ENCODE measurements at regions not wholly inside any gene's neighbourhood (a gene's known extent, or its start where the extent isn't known, plus 50 kb on each side); places are given as distances from the start of the nearest gene placed in this dataset.

DNA sequence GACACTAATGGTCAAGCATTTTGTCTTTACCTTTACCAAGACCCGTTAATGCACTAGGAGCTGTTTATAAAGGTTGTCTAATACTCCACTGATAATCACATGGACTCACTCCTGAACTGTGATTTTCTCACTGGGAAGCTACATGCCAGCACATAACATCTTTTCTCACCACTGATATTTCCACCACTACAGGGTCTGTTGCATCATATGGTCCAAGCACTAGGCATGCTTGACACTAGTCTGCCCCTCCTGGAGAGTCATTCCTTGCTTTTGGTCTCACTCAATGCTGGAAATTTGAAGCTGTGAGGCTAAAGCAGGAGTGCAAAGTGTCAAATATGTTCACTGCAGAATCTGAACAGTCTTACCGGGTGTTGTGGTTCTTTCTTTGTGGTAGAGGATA, 1576.8 kb downstream of the CDH8 start:
- TF ChIP-seq EZH2 (IDR thresholded peaks at IDR 0.05; ENCODE audit: borderline replicate concordance), result no peak
- TF ChIP-seq, protein P1, sequence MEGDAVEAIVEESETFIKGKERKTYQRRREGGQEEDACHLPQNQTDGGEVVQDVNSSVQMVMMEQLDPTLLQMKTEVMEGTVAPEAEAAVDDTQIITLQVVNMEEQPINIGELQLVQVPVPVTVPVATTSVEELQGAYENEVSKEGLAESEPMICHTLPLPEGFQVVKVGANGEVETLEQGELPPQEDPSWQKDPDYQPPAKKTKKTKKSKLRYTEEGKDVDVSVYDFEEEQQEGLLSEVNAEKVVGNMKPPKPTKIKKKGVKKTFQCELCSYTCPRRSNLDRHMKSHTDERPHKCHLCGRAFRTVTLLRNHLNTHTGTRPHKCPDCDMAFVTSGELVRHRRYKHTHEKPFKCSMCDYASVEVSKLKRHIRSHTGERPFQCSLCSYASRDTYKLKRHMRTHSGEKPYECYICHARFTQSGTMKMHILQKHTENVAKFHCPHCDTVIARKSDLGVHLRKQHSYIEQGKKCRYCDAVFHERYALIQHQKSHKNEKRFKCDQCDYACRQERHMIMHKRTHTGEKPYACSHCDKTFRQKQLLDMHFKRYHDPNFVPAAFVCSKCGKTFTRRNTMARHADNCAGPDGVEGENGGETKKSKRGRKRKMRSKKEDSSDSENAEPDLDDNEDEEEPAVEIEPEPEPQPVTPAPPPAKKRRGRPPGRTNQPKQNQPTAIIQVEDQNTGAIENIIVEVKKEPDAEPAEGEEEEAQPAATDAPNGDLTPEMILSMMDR (IDR thresholded peaks at IDR 0.05; ENCODE audit: poor library complexity), result no peak
- no peak for TF ChIP-seq EZH2phosphoT487 (IDR thresholded peaks at IDR 0.05; ENCODE audit: low read depth, severe bottlenecking, unreplicated experiment)

Measured in hepatocyte (in vitro differentiated cells).